ENCODE measurements at regions not wholly inside any gene's neighbourhood (a gene's known extent, or its start where the extent isn't known, plus 50 kb on each side); places are given as distances from the start of the nearest gene placed in this dataset.

GRCh38 chr12:102533483-102534215 is 53.3 kb upstream of the IGF1 start:
- Histone ChIP-seq H3K4me1 (ENCODE audit: control insufficient read depth, insufficient read depth, low read length) (peaks cover 15% of the 10 kb centered on the region), H3K27me3 (replicated peaks; ENCODE audit: control insufficient read depth, insufficient read depth, low read length) (no peaks in the 10 kb centered on the region), H3K36me3 (ENCODE audit: control insufficient read depth, insufficient read depth, low read length, severe bottlenecking) (no peaks in the 10 kb centered on the region), H3K4me3 (ENCODE audit: low read length) (no peak overlapping the region), H3K9me3 (ENCODE audit: control insufficient read depth, low read length) (no peaks in the 10 kb centered on the region), H3K9ac (ENCODE audit: low read length) (no peak overlapping the region)
- no peak for DNase-seq (ENCODE audit: low read depth)
